ENCODE measurements at regions not wholly inside any gene's neighbourhood (a gene's known extent, or its start where the extent isn't known, plus 50 kb on each side); places are given as distances from the start of the nearest gene placed in this dataset.

DNA sequence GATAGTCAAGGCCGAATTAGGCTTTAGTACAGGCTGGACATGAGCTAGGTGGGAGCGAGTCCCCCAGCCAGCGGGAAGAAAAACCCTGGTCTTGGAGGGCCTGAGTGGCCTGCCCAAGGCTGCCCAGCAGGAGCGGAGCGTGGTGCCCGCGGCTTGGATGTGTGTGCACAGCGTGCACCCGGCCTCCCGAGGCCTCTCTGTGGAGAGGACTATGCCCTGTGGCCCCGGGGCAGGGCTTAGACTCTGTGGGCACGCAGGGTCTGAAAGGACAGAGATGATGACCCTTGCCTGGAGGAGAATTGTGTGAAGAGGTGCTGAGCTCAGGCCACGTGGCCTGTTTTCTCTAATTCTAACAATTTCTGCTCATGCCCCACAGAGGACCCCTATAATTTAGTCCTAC lies 124.6 kb upstream of the IQSEC1 start:
- TF ChIP-seq EP300 (IDR thresholded peaks at IDR 0.05) (no peak), POLR2A (IDR thresholded peaks at IDR 0.05) (no peak)
- TF ChIP-seq, protein P1, sequence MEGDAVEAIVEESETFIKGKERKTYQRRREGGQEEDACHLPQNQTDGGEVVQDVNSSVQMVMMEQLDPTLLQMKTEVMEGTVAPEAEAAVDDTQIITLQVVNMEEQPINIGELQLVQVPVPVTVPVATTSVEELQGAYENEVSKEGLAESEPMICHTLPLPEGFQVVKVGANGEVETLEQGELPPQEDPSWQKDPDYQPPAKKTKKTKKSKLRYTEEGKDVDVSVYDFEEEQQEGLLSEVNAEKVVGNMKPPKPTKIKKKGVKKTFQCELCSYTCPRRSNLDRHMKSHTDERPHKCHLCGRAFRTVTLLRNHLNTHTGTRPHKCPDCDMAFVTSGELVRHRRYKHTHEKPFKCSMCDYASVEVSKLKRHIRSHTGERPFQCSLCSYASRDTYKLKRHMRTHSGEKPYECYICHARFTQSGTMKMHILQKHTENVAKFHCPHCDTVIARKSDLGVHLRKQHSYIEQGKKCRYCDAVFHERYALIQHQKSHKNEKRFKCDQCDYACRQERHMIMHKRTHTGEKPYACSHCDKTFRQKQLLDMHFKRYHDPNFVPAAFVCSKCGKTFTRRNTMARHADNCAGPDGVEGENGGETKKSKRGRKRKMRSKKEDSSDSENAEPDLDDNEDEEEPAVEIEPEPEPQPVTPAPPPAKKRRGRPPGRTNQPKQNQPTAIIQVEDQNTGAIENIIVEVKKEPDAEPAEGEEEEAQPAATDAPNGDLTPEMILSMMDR (IDR thresholded peaks at IDR 0.05), result no peak

All from ovary (tissue), 3 donors.